ENCODE measurements at regions not wholly inside any gene's neighbourhood (a gene's known extent, or its start where the extent isn't known, plus 50 kb on each side); places are given as distances from the start of the nearest gene placed in this dataset.
"Not testable (repeated sequence)": the region's sequence is repeated elsewhere in the genome, so short reads cannot be mapped to it uniquely, and the experiment has no call there.

- ATAC-seq (ENCODE audit: insufficient number of reproducible peaks, low FRiP score, low read depth) (no peak), DNase-seq (ENCODE audit: low spot score) (no peak)
- H3K36me3 ChIP-seq = no peaks in the 10 kb centered on the region
- no peaks in the 10 kb centered on the region for H3K9me3 ChIP-seq
- no peaks in the 10 kb centered on the region for H3K4me1 ChIP-seq (ENCODE audit: control insufficient read depth in 1 of 2, low read depth in 2 of 2)
- no peaks in the 10 kb centered on the region for H3K27me3 ChIP-seq (replicated peaks; ENCODE audit: insufficient read depth)
- peak; percentile 39 for TF ChIP-seq CTCF (IDR thresholded peaks at IDR 0.05)
- H3K27ac ChIP-seq = no peak overlapping the region
- H3K4me3 ChIP-seq = no peak overlapping the region
Measured at GRCh38 chr14:106417224-106418049, 891.1 kb downstream of the TMEM121 start.

- H3K27ac ChIP-seq = no peak overlapping the region
- H3K27me3 ChIP-seq (replicated peaks; ENCODE audit: insufficient read depth) = no peaks in the 10 kb centered on the region
- no peaks in the 10 kb centered on the region for H3K9me3 ChIP-seq
- TF ChIP-seq CTCF (IDR thresholded peaks at IDR 0.05) = no peak
- DNase-seq (ENCODE audit: low spot score) (no peak), ATAC-seq (ENCODE audit: insufficient number of reproducible peaks, low FRiP score, low read depth) (no peak)
- H3K4me3 ChIP-seq = no peak overlapping the region
- no peaks in the 10 kb centered on the region for H3K4me1 ChIP-seq (ENCODE audit: control insufficient read depth in 1 of 2, low read depth in 2 of 2)
- no peaks in the 10 kb centered on the region for H3K36me3 ChIP-seq
Measured at GRCh38 chr14:106419376-106419965, 893.1 kb downstream of the TMEM121 start.

GRCh38 chr14:106421431-106422033, 895.1 kb downstream of the TMEM121 start:
- not testable (repeated sequence) for H3K4me1 ChIP-seq (ENCODE audit: control insufficient read depth in 1 of 2, low read depth in 2 of 2); H3K36me3 ChIP-seq; ATAC-seq (ENCODE audit: insufficient number of reproducible peaks, low FRiP score, low read depth); H3K4me3 ChIP-seq; DNase-seq (ENCODE audit: low spot score); H3K27ac ChIP-seq; H3K9me3 ChIP-seq; H3K27me3 ChIP-seq (replicated peaks; ENCODE audit: insufficient read depth)

- Histone ChIP-seq H3K4me1 (ENCODE audit: control insufficient read depth in 1 of 2, low read depth in 2 of 2) (no peaks in the 10 kb centered on the region), H3K9me3 (no peaks in the 10 kb centered on the region), H3K36me3 (no peaks in the 10 kb centered on the region), H3K4me3 (no peak overlapping the region), H3K27ac (no peak overlapping the region), H3K27me3 (replicated peaks; ENCODE audit: insufficient read depth) (no peaks in the 10 kb centered on the region)
- ATAC-seq (ENCODE audit: insufficient number of reproducible peaks, low FRiP score, low read depth) (no peak), DNase-seq (ENCODE audit: low spot score) (no peak)
- no peak for TF ChIP-seq CTCF (IDR thresholded peaks at IDR 0.05)
Measured at GRCh38 chr14:106422066-106422465, 895.7 kb downstream of the TMEM121 start.

GRCh38 chr14:106425150-106425549, 898.8 kb downstream of the TMEM121 start:
- H3K36me3 ChIP-seq; H3K27me3 ChIP-seq (replicated peaks; ENCODE audit: insufficient read depth); H3K9me3 ChIP-seq; ATAC-seq (ENCODE audit: insufficient number of reproducible peaks, low FRiP score, low read depth); DNase-seq (ENCODE audit: low spot score); H3K4me3 ChIP-seq; H3K4me1 ChIP-seq (ENCODE audit: control insufficient read depth in 1 of 2, low read depth in 2 of 2); H3K27ac ChIP-seq: not testable (repeated sequence)

GRCh38 chr14:106436310-106436905, 910.0 kb downstream of the TMEM121 start:
- H3K27me3 ChIP-seq (replicated peaks; ENCODE audit: insufficient read depth) = no peaks in the 10 kb centered on the region
- no peak for ATAC-seq (ENCODE audit: insufficient number of reproducible peaks, low FRiP score, low read depth)
- H3K4me1 ChIP-seq (ENCODE audit: control insufficient read depth in 1 of 2, low read depth in 2 of 2) = no peaks in the 10 kb centered on the region
- no peak overlapping the region for H3K4me3 ChIP-seq
- H3K9me3 ChIP-seq = no peaks in the 10 kb centered on the region
- no peaks in the 10 kb centered on the region for H3K36me3 ChIP-seq
- DNase-seq (ENCODE audit: low spot score) = no peak
- no peak for TF ChIP-seq CTCF (IDR thresholded peaks at IDR 0.05)
- no peak overlapping the region for H3K27ac ChIP-seq
